GM23338 (cell line): ENCODE measurements at regions not wholly inside any gene's neighbourhood (a gene's known extent, or its start where the extent isn't known, plus 50 kb on each side); places are given as distances from the start of the nearest gene placed in this dataset.
A peak's percentile ranks its signal among the peaks of the same experiment; 100 is the strongest.

ENCODE experiments used
- ATAC-seq: fragments of 200-7000 bp; cut with Tn5 transposase; 3 replicates; pipeline ENCODE4 v1.9.1; 2020
- DNase-seq: peaks from one replicate; pipeline ENCODE4 v3.0.0-alpha.2; 2015; ENCODE audit warnings: low spot score
- H2AFZ ChIP-seq: fragments of 200-600 bp; sonication (generic); 2 replicates; pipeline ENCODE4 v1.8.0; 2016; ENCODE audit warnings: antibody characterized with exemption, mild to moderate bottlenecking, moderate library complexity
- H3F3A ChIP-seq: fragments of 200-600 bp; sonication (generic); replicated peaks from 2 replicates; pipeline ENCODE4 v1.8.0; 2017; ENCODE audit warnings: antibody characterized with exemption, mixed run types, low read depth
- H3K27ac ChIP-seq: fragments of 200-600 bp; sonication (generic); 2 replicates; pipeline ENCODE4 v1.6.1; 2016; ENCODE audit warnings: low read depth
- H3K27me3 ChIP-seq: fragments of 200-600 bp; sonication (generic); 2 replicates; pipeline ENCODE4 v1.8.0; 2016; ENCODE audit warnings: mild to moderate bottlenecking, mixed run types, moderate library complexity; ENCODE audit not compliant: insufficient read depth
- H3K36me3 ChIP-seq: fragments of 200-600 bp; sonication (generic); 2 replicates; pipeline ENCODE4 v1.8.0; 2016; ENCODE audit warnings: mild to moderate bottlenecking; ENCODE audit not compliant: insufficient read depth
- H3K4me1 ChIP-seq: fragments of 200-600 bp; sonication (generic); 2 replicates; pipeline ENCODE4 v1.8.0; 2016; ENCODE audit warnings: mild to moderate bottlenecking, moderate library complexity; ENCODE audit not compliant: insufficient read depth
- H3K4me2 ChIP-seq: fragments of 200-600 bp; sonication (generic); 2 replicates; pipeline ENCODE4 v1.7.1; 2017; ENCODE audit warnings: mixed run types
- H3K4me3 ChIP-seq: fragments of 200-600 bp; sonication (generic); 2 replicates; pipeline ENCODE4 v1.6.1; 2016; ENCODE audit warnings: mixed run types
- H3K79me2 ChIP-seq: fragments of 200-600 bp; sonication (generic); replicated peaks from 2 replicates; pipeline ENCODE4 v1.8.0; 2017; ENCODE audit warnings: mild to moderate bottlenecking; ENCODE audit not compliant: insufficient read depth
- H3K9me2 ChIP-seq: fragments of 200-600 bp; sonication (generic); 2 replicates; pipeline ENCODE4 v1.8.0; 2017; ENCODE audit not compliant: insufficient read depth
- H4K20me1 ChIP-seq: fragments of 200-600 bp; sonication (generic); replicated peaks from 2 replicates; pipeline ENCODE4 v1.8.0; 2017; ENCODE audit warnings: mild to moderate bottlenecking; ENCODE audit not compliant: insufficient read depth
- H3K27ac Mint-ChIP-seq: 2 replicates; pipeline ENCODE4 v1.8.0; 2020; ENCODE audit warnings: inconsistent platforms, mild to moderate bottlenecking, moderate library complexity, mixed read lengths
- H3K27me3 Mint-ChIP-seq: 3 replicates; pipeline ENCODE4 v1.8.0; 2022; ENCODE audit warnings: low read depth, mild to moderate bottlenecking, moderate library complexity, mixed read lengths, inconsistent platforms; ENCODE audit not compliant: insufficient read depth, poor library complexity
- H3K36me3 Mint-ChIP-seq: 3 replicates; pipeline ENCODE4 v1.8.0; 2021; ENCODE audit warnings: low read depth, mild to moderate bottlenecking, inconsistent platforms, moderate library complexity, mixed read lengths
- H3K4me1 Mint-ChIP-seq: 3 replicates; pipeline ENCODE4 v1.8.0; 2020; ENCODE audit warnings: mild to moderate bottlenecking, inconsistent platforms, mixed read lengths
- H3K4me3 Mint-ChIP-seq: 3 replicates; pipeline ENCODE4 v1.8.0; 2021; ENCODE audit warnings: moderate library complexity, mild to moderate bottlenecking, inconsistent platforms, mixed read lengths
- H3K9me3 Mint-ChIP-seq: 3 replicates; pipeline ENCODE4 v1.8.0; 2020; ENCODE audit warnings: moderate library complexity, mild to moderate bottlenecking, inconsistent platforms, mixed read lengths
- CREB1 ChIP-seq: fragments of 250-450 bp; sonication (Bioruptor Pico); IDR thresholded peaks from 2 replicates; pipeline ENCODE4 v1.5.0; 2020; ENCODE audit warnings: low read depth, mild to moderate bottlenecking, moderate library complexity
- CTCF ChIP-seq, 2 experiments: fragments of 200-600 bp in 1 of 2; sonication (generic) in 1 of 2; conservative IDR thresholded peaks; 2 replicates each; pipeline versions ENCODE4 v1.5.1 to v1.6.1; 2016 to 2017; ENCODE audit warnings: antibody characterized with exemption in 2 of 2, low read depth in 2 of 2, mild to moderate bottlenecking in 2 of 2, moderate library complexity in 1 of 2
- EZH2 ChIP-seq: fragments of 200-600 bp; sonication (generic); IDR thresholded peaks from one replicate; pipeline ENCODE4 v1.8.0; 2017; ENCODE audit warnings: antibody characterized with exemption, mild to moderate bottlenecking, low read depth; ENCODE audit not compliant: unreplicated experiment
- EZH2phosphoT487 ChIP-seq: fragments of 200-600 bp; sonication (generic); IDR thresholded peaks from one replicate; pipeline ENCODE4 v1.8.1; 2018; ENCODE audit warnings: antibody characterized with exemption; ENCODE audit not compliant: unreplicated experiment
- JUNB ChIP-seq: IDR thresholded peaks from one replicate; pipeline ENCODE4 v1.6.1; 2016; ENCODE audit warnings: antibody characterized with exemption; ENCODE audit not compliant: unreplicated experiment
- NANOG ChIP-seq: IDR thresholded peaks from 2 replicates; pipeline ENCODE4 v1.6.1; 2016; ENCODE audit warnings: antibody characterized with exemption, borderline replicate concordance
- POLR2AphosphoS5 ChIP-seq: IDR thresholded peaks from 2 replicates; pipeline ENCODE4 v1.6.1; 2016; ENCODE audit warnings: antibody characterized with exemption, low read depth
- REST ChIP-seq: IDR thresholded peaks from one replicate; pipeline ENCODE4 v1.6.1; 2018; ENCODE audit warnings: antibody characterized with exemption; ENCODE audit not compliant: unreplicated experiment
- STAT1 ChIP-seq: IDR thresholded peaks from one replicate; pipeline ENCODE4 v1.6.1; 2016; ENCODE audit warnings: antibody characterized with exemption; ENCODE audit not compliant: unreplicated experiment
- ZNF114 ChIP-seq: fragments of 250-450 bp; sonication (Bioruptor Pico); IDR thresholded peaks from 2 replicates; pipeline ENCODE4 v1.5.0; 2020; ENCODE audit warnings: mild to moderate bottlenecking, moderate library complexity
- ZNF331 ChIP-seq: fragments of 250-450 bp; sonication (Bioruptor Pico); IDR thresholded peaks from 2 replicates; pipeline ENCODE4 v1.5.0; 2020; ENCODE audit warnings: low read depth, mild to moderate bottlenecking, moderate library complexity
- ZNF462 ChIP-seq: fragments of 250-450 bp; sonication (Bioruptor Pico); IDR thresholded peaks from 2 replicates; pipeline ENCODE4 v1.5.0; 2020; ENCODE audit warnings: mild to moderate bottlenecking, moderate library complexity
- TF ChIP-seq, protein P1 (sequence below): IDR thresholded peaks from 2 replicates; pipeline ENCODE4 v1.6.1; 2016; ENCODE audit warnings: antibody characterized with exemption

- TF ChIP-seq ZNF462 (CRISPR knock-in tag) = peak; percentile 81
Measured at GRCh38 chr11:95556342-95557163, 233.0 kb downstream of the FAM76B start (continued).

DNA sequence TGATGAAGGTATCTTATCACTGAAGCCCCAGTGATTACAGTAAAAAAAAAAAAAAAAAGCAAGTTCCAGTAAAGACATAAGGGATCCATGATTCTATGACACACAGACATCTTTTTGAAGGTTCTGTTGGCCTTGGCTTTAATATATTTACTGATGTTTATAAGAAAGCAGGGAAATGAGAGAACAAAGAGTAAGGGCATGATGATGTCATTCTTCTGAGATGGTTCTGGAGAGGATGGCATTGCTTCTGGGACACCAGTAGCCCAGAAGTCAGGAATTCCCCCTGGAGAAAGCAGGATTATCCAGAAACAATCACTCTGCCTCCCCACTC, 233.6 kb downstream of the FAM76B start:
- DNase-seq (no peak), ATAC-seq (no peak)
- Histone ChIP-seq H3K27me3 (no peaks in the 10 kb centered on the region), H3K4me2 (no peak overlapping the region), H3K4me3 (no peak overlapping the region), H2AFZ (no peak overlapping the region), H3K79me2 (no peaks in the 10 kb centered on the region), H3F3A (no peaks in the 10 kb centered on the region), H3K27ac (no peak overlapping the region), H4K20me1 (no peaks in the 10 kb centered on the region), H3K36me3 (no peaks in the 10 kb centered on the region), H3K9me2 (peaks cover 18% of the 10 kb centered on the region), H3K4me1 (no peaks in the 10 kb centered on the region)
- Mint-ChIP-seq H3K27ac (no peak overlapping the region), H3K27me3 (peaks cover 9% of the 10 kb centered on the region), H3K36me3 (no peaks in the 10 kb centered on the region), H3K4me1 (peaks cover 15% of the 10 kb centered on the region; the same call in 2 of the 3 replicates), H3K9me3 (no peaks in the 10 kb centered on the region; the same call in 2 of the 3 replicates), H3K4me3 (no peak overlapping the region)
- TF ChIP-seq ZNF331 (CRISPR knock-in tag) (no peak), EZH2 (no peak), CREB1 (CRISPR knock-in tag) (no peak), POLR2AphosphoS5 (no peak), CTCF (conservative IDR thresholded peaks at IDR 0.05; ENCODE audit: low read depth in 2 of 2) (no peak), ZNF114 (CRISPR knock-in tag) (no peak), STAT1 (no peak), NANOG (no peak), REST (no peak), JUNB (no peak), EZH2phosphoT487 (no peak)
- TF ChIP-seq, protein P1, sequence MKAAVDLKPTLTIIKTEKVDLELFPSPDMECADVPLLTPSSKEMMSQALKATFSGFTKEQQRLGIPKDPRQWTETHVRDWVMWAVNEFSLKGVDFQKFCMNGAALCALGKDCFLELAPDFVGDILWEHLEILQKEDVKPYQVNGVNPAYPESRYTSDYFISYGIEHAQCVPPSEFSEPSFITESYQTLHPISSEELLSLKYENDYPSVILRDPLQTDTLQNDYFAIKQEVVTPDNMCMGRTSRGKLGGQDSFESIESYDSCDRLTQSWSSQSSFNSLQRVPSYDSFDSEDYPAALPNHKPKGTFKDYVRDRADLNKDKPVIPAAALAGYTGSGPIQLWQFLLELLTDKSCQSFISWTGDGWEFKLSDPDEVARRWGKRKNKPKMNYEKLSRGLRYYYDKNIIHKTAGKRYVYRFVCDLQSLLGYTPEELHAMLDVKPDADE = no peak
